ENCODE measurements at regions not wholly inside any gene's neighbourhood (a gene's known extent, or its start where the extent isn't known, plus 50 kb on each side); places are given as distances from the start of the nearest gene placed in this dataset.

GRCh38 chr17:79314617-79315357, 240.2 kb downstream of the ENGASE start:
- no peak for DNase-seq
- Histone ChIP-seq H3K27ac (ENCODE audit: insufficient read depth, low read length, poor library complexity, severe bottlenecking) (no peak overlapping the region), H3K4me3 (ENCODE audit: insufficient read depth, low read depth, low read length, poor library complexity, severe bottlenecking) (no peak overlapping the region), H3K9me3 (ENCODE audit: control insufficient read depth, low read length) (no peaks in the 10 kb centered on the region), H3K4me1 (ENCODE audit: control insufficient read depth, insufficient read depth, low read length, poor library complexity, severe bottlenecking) (no peaks in the 10 kb centered on the region), H3K36me3 (ENCODE audit: control insufficient read depth, insufficient read depth, low read length) (no peaks in the 10 kb centered on the region), H3K27me3 (replicated peaks; ENCODE audit: control insufficient read depth, insufficient read depth, low read length, poor library complexity, severe bottlenecking) (peaks cover 14% of the 10 kb centered on the region)

DNA sequence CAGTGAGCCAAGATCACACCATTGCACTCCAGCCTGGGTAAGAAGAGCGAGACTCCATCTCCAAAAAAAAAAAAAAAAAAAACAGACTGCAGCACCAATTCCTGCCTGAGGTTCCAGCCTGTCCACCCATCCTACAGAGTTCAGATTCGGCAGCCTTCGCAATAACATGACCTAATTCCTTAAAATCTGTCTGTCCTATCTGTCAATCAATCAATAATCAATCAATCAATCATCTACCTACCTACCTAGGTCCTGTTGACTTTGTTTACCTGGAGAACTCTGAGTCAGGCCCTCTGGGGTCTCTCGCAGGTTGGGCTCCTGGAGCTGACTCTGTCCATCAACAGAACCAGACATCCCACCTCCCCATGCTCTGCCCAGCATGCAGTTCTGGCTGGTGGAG, 236.7 kb downstream of the ENGASE start:
- DNase-seq: no peak
- H3K27ac ChIP-seq (ENCODE audit: insufficient read depth, low read length, poor library complexity, severe bottlenecking): no peak overlapping the region
- H3K4me3 ChIP-seq (ENCODE audit: insufficient read depth, low read depth, low read length, poor library complexity, severe bottlenecking): no peak overlapping the region
- H3K4me1 ChIP-seq (ENCODE audit: control insufficient read depth, insufficient read depth, low read length, poor library complexity, severe bottlenecking): no peaks in the 10 kb centered on the region
- no peaks in the 10 kb centered on the region for H3K36me3 ChIP-seq (ENCODE audit: control insufficient read depth, insufficient read depth, low read length)
- peaks cover 14% of the 10 kb centered on the region for H3K27me3 ChIP-seq (replicated peaks; ENCODE audit: control insufficient read depth, insufficient read depth, low read length, poor library complexity, severe bottlenecking)
- H3K9me3 ChIP-seq (ENCODE audit: control insufficient read depth, low read length): no peaks in the 10 kb centered on the region

DNA sequence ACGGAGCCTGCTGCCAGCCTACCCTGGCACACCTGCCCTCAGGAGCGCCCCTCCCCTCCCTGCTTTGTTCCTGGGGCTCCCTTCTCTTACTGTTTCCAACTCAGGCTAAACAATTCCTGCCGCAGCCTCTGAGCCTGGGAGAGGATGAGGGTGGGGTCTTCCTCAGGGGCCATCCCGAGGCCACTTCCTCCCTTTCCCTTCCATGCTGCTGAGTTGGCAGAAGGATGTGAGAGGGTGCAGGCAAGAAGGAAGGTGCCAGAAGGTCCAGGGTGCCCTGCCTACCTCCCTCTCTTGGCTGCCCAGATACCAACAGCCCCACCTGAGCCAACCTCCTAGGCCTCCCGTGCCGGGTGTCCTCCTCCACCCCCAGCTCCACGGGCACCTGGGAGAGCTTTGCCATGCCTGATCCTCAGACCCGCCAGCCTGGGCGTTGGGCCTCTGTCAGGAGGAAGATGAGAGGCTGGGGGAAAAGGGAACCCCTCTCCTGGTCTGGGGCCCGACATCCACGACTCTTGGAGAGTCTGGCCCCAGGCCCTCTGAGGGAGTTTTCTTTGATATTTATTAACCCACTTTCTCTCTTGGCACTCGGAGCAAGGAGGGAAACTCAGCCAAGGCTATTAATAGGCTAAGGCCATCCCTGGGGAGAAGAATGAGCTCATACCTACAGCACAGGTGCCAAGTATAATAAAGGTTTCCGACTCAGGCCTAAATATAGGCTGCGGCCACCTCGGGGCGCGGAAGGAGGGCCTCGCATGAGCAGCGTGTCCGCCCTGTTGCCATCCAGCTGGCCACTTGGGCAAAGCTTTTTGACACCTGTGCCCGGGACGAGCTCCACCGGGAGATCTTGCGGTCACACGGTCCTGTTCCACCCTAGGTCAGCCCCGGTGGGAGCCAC, 232.0 kb downstream of the ENGASE start:
- H3K4me1 ChIP-seq (ENCODE audit: control insufficient read depth, insufficient read depth, low read length, poor library complexity, severe bottlenecking): no peaks in the 10 kb centered on the region
- no peaks in the 10 kb centered on the region for H3K36me3 ChIP-seq (ENCODE audit: control insufficient read depth, insufficient read depth, low read length)
- no peak overlapping the region for H3K27ac ChIP-seq (ENCODE audit: insufficient read depth, low read length, poor library complexity, severe bottlenecking)
- no peaks in the 10 kb centered on the region for H3K9me3 ChIP-seq (ENCODE audit: control insufficient read depth, low read length)
- DNase-seq: no peak
- no peak overlapping the region for H3K4me3 ChIP-seq (ENCODE audit: insufficient read depth, low read depth, low read length, poor library complexity, severe bottlenecking)
- peaks cover 5% of the 10 kb centered on the region for H3K27me3 ChIP-seq (replicated peaks; ENCODE audit: control insufficient read depth, insufficient read depth, low read length, poor library complexity, severe bottlenecking)

- DNase-seq: no peak
- Histone ChIP-seq H3K27me3 (replicated peaks; ENCODE audit: control insufficient read depth, insufficient read depth, low read length, poor library complexity, severe bottlenecking) (peaks cover 5% of the 10 kb centered on the region), H3K4me3 (ENCODE audit: insufficient read depth, low read depth, low read length, poor library complexity, severe bottlenecking) (no peak overlapping the region), H3K4me1 (ENCODE audit: control insufficient read depth, insufficient read depth, low read length, poor library complexity, severe bottlenecking) (no peaks in the 10 kb centered on the region), H3K27ac (ENCODE audit: insufficient read depth, low read length, poor library complexity, severe bottlenecking) (no peak overlapping the region), H3K36me3 (ENCODE audit: control insufficient read depth, insufficient read depth, low read length) (no peaks in the 10 kb centered on the region), H3K9me3 (ENCODE audit: control insufficient read depth, low read length) (no peaks in the 10 kb centered on the region)
Observed at GRCh38 chr17:79305768-79306423, 231.3 kb downstream of the ENGASE start.

GRCh38 chr17:79305376-79305767, 230.7 kb downstream of the ENGASE start:
- Histone ChIP-seq H3K4me1 (ENCODE audit: control insufficient read depth, insufficient read depth, low read length, poor library complexity, severe bottlenecking) (no peaks in the 10 kb centered on the region), H3K36me3 (ENCODE audit: control insufficient read depth, insufficient read depth, low read length) (no peaks in the 10 kb centered on the region), H3K9me3 (ENCODE audit: control insufficient read depth, low read length) (no peaks in the 10 kb centered on the region), H3K4me3 (ENCODE audit: insufficient read depth, low read depth, low read length, poor library complexity, severe bottlenecking) (no peak overlapping the region), H3K27ac (ENCODE audit: insufficient read depth, low read length, poor library complexity, severe bottlenecking) (no peak overlapping the region), H3K27me3 (replicated peaks; ENCODE audit: control insufficient read depth, insufficient read depth, low read length, poor library complexity, severe bottlenecking) (peaks cover 5% of the 10 kb centered on the region)
- DNase-seq: no peak

- Histone ChIP-seq H3K27me3 (replicated peaks; ENCODE audit: control insufficient read depth, insufficient read depth, low read length, poor library complexity, severe bottlenecking) (peaks cover 9% of the 10 kb centered on the region), H3K4me3 (ENCODE audit: insufficient read depth, low read depth, low read length, poor library complexity, severe bottlenecking) (no peak overlapping the region), H3K4me1 (ENCODE audit: control insufficient read depth, insufficient read depth, low read length, poor library complexity, severe bottlenecking) (no peaks in the 10 kb centered on the region)
Observed at GRCh38 chr17:79304884-79305283, 230.3 kb downstream of the ENGASE start.

DNA sequence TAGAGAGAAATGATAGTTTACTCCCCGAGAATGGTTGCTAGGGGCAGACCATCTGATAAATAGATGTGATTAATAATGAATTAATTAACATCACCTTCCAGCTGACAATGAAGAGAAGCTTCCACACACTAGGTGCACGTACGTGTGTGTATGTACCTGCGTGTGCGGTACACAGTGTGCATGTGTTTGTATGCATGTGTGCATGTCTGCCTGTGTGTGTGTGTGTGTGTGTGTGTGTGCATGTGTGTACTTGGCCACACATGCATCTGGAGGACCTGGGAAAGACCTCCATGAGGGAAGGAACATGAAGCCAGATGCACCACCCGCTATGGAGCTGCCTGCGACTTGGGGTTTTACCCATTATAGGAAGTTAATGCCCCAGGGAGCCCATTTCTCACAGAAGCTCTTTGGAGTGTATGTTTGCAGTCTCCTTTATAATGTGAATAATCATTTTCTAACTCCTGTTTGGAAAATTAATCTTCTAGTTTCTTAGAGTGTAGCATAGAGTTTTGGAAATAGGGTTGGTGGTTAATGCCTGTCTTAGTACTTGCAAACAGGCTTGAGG, 229.1 kb downstream of the ENGASE start:
- H3K4me3 ChIP-seq (ENCODE audit: insufficient read depth, low read depth, low read length, poor library complexity, severe bottlenecking): no peak overlapping the region
- H3K27ac ChIP-seq (ENCODE audit: insufficient read depth, low read length, poor library complexity, severe bottlenecking): no peak overlapping the region
- no peak for DNase-seq
- H3K27me3 ChIP-seq (replicated peaks; ENCODE audit: control insufficient read depth, insufficient read depth, low read length, poor library complexity, severe bottlenecking): peaks cover 9% of the 10 kb centered on the region
- H3K36me3 ChIP-seq (ENCODE audit: control insufficient read depth, insufficient read depth, low read length): no peaks in the 10 kb centered on the region
- H3K4me1 ChIP-seq (ENCODE audit: control insufficient read depth, insufficient read depth, low read length, poor library complexity, severe bottlenecking): no peaks in the 10 kb centered on the region
- H3K9me3 ChIP-seq (ENCODE audit: control insufficient read depth, low read length): no peaks in the 10 kb centered on the region

More at GRCh38 chr17:79304884-79305283, 230.3 kb downstream of the ENGASE start:
- Histone ChIP-seq H3K9me3 (ENCODE audit: control insufficient read depth, low read length) (no peaks in the 10 kb centered on the region), H3K36me3 (ENCODE audit: control insufficient read depth, insufficient read depth, low read length) (no peaks in the 10 kb centered on the region), H3K27ac (ENCODE audit: insufficient read depth, low read length, poor library complexity, severe bottlenecking) (no peak overlapping the region)
- DNase-seq: no peak

DNA sequence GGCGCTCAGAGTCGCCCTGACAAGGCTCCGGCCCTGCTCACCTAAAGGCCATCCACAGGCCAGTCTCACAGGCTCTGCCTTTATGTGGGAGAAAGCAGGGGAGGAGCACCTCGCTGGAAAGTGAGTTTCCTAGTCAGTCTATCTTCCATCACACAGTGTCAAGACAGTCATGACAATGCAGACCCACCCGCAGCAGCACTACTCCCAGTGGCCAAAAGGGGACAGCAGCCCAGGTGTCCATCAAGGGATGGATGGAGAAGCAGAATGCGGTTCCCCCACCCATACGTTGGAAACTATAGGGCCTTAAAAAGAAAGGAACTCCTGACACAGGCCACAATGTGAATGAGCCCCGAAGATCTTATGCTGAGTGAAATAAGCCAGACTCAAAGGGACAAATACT, 226.8 kb downstream of the ENGASE start:
- H3K36me3 ChIP-seq (ENCODE audit: control insufficient read depth, insufficient read depth, low read length): no peaks in the 10 kb centered on the region
- no peaks in the 10 kb centered on the region for H3K9me3 ChIP-seq (ENCODE audit: control insufficient read depth, low read length)
- no peak overlapping the region for H3K27ac ChIP-seq (ENCODE audit: insufficient read depth, low read length, poor library complexity, severe bottlenecking)
- no peak overlapping the region for H3K4me3 ChIP-seq (ENCODE audit: insufficient read depth, low read depth, low read length, poor library complexity, severe bottlenecking)
- no peaks in the 10 kb centered on the region for H3K4me1 ChIP-seq (ENCODE audit: control insufficient read depth, insufficient read depth, low read length, poor library complexity, severe bottlenecking)
- H3K27me3 ChIP-seq (replicated peaks; ENCODE audit: control insufficient read depth, insufficient read depth, low read length, poor library complexity, severe bottlenecking): peaks cover 9% of the 10 kb centered on the region
- no peak for DNase-seq

- Histone ChIP-seq H3K4me3 (ENCODE audit: insufficient read depth, low read depth, low read length, poor library complexity, severe bottlenecking) (no peak overlapping the region), H3K9me3 (ENCODE audit: control insufficient read depth, low read length) (no peaks in the 10 kb centered on the region), H3K27ac (ENCODE audit: insufficient read depth, low read length, poor library complexity, severe bottlenecking) (no peak overlapping the region), H3K27me3 (replicated peaks; ENCODE audit: control insufficient read depth, insufficient read depth, low read length, poor library complexity, severe bottlenecking) (peaks cover 7% of the 10 kb centered on the region), H3K4me1 (ENCODE audit: control insufficient read depth, insufficient read depth, low read length, poor library complexity, severe bottlenecking) (no peaks in the 10 kb centered on the region), H3K36me3 (ENCODE audit: control insufficient read depth, insufficient read depth, low read length) (no peaks in the 10 kb centered on the region)
- DNase-seq: no peak
Observed at GRCh38 chr17:79299349-79299748, 224.7 kb downstream of the ENGASE start.
